Adrenal gland (tissue), 9 donors: ENCODE measurements at regions not wholly inside any gene's neighbourhood (a gene's known extent, or its start where the extent isn't known, plus 50 kb on each side); places are given as distances from the start of the nearest gene placed in this dataset.

ENCODE experiments used
- DNase-seq, 7 donors: peaks; one replicate each; pipeline ENCODE4 v3.0.0-alpha.2; 2019 to 2020
- H3K27ac ChIP-seq, 5 donors: fragments of 200-600 bp; sonication (generic) in 4 of 5; 1 replicate in 3 of 5; 2 replicates in 2 of 5; pipeline versions ENCODE4 v1.5.1 to v1.8.0; 2016 to 2020; ENCODE audit warnings: mild to moderate bottlenecking in 1 of 5
- H3K27me3 ChIP-seq: fragments of 200-600 bp; 2 replicates; pipeline ENCODE4 v1.8.0; 2021
- H3K36me3 ChIP-seq, 2 donors: fragments of 200-600 bp; replicated peaks in 1 of 2; 1 replicate in 1 of 2; 2 replicates in 1 of 2; pipeline versions ENCODE4 v1.5.1 to v1.8.0; 2018 to 2022
- H3K4me1 ChIP-seq, 2 donors: fragments of 200-600 bp; replicated peaks in 1 of 2; 1 replicate in 1 of 2; 2 replicates in 1 of 2; pipeline versions ENCODE4 v1.5.1 to v1.8.0; 2018 to 2021
- H3K4me3 ChIP-seq, 4 donors: fragments of 200-600 bp; sonication (generic) in 3 of 4; one replicate each; pipeline ENCODE4 v1.5.1; 2016 to 2018
- H3K9me3 ChIP-seq, 3 donors: fragments of 200-600 bp; sonication (generic) in 1 of 3; replicated peaks in 1 of 3; 1 replicate in 2 of 3; 2 replicates in 1 of 3; pipeline versions ENCODE4 v1.5.1 to v1.8.0; 2016 to 2021
- POLR2A ChIP-seq, 2 donors: fragments of 450-650 bp; IDR thresholded peaks; one replicate each; pipeline ENCODE4 v1.6.1; 2017; ENCODE audit warnings: antibody characterized with exemption in 2 of 2, mild to moderate bottlenecking in 2 of 2, moderate library complexity in 1 of 2
- WGBS, 4 donors: extraction: QIAGEN DNeasy Blood & Tissue Kit in 2 of 4; methylation state at CpG; one replicate each; pipeline versions ENCODE4 v1.1.5 to v1.1.7; 2013 to 2017; 5-methylcytosine and 5-hydroxymethylcytosine counted together
- intact Hi-C, 2 donors: fragments of 100-400 bp; cut with DNase I; formaldehyde crosslinking; loops; one replicate each; pipeline versions ENCODE4 v1.14.1 to v1.15.0; 2022 to 2023
- TF ChIP-seq, protein P1 (sequence below), 6 experiments: fragments of 450-650 bp in 4 of 6; fragments of 200-600 bp in 2 of 6; sonication (generic) in 1 of 6; IDR thresholded peaks; 1 replicate in 5 of 6; 2 replicates in 1 of 6; pipeline versions ENCODE4 v1.5.1 to v1.8.0; 2016 to 2021; ENCODE audit warnings: antibody characterized with exemption in 6 of 6, mild to moderate bottlenecking in 2 of 6, moderate library complexity in 1 of 6
- donor health status: healthy with polysubstance abuse.
- donor health status: Bipolar disorder and iron deficiency.
- donor health status: DM: yes; HTN: yes; CAD: no.
- donor health status: DM: no; HTN: no; CAD: no.
- donor health status: DM: no; HTN: no; CAD: no.

DNA sequence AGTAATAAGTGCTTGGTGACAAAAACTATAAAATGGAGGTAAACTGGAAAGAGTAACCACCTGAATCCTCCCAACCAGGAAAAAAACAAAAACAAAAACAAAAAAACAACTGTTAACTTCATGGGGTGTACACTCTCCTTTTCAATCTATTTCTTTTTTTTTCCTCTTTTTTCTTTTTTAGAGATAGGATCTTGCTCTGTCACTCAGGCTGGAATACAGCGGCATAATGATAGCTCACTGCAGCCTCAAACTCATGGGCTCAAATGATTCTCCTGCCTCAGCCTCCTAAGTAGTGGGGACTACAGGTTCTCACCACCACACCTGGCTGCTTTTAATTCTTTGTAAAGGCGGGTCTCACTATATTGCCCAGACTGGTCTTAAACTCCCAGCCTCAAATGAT, 76.8 kb downstream of the PHLDA1 start:
- no peaks in the 10 kb centered on the region for H3K36me3 ChIP-seq
- no peak for DNase-seq
- TF ChIP-seq, protein P1, sequence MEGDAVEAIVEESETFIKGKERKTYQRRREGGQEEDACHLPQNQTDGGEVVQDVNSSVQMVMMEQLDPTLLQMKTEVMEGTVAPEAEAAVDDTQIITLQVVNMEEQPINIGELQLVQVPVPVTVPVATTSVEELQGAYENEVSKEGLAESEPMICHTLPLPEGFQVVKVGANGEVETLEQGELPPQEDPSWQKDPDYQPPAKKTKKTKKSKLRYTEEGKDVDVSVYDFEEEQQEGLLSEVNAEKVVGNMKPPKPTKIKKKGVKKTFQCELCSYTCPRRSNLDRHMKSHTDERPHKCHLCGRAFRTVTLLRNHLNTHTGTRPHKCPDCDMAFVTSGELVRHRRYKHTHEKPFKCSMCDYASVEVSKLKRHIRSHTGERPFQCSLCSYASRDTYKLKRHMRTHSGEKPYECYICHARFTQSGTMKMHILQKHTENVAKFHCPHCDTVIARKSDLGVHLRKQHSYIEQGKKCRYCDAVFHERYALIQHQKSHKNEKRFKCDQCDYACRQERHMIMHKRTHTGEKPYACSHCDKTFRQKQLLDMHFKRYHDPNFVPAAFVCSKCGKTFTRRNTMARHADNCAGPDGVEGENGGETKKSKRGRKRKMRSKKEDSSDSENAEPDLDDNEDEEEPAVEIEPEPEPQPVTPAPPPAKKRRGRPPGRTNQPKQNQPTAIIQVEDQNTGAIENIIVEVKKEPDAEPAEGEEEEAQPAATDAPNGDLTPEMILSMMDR (IDR thresholded peaks at IDR 0.05): no peak
- TF ChIP-seq POLR2A (IDR thresholded peaks at IDR 0.05): no peak
- no peak overlapping the region for H3K4me3 ChIP-seq
- 95 to 100% (median 98%) methylated on average over 2 of the region's 2 CpGs for WGBS, 4 donors
- H3K9me3 ChIP-seq: no peaks in the 10 kb centered on the region
- intact Hi-C loops: no loop called here
- H3K4me1 ChIP-seq: peaks cover 10 to 32% of the 10 kb centered on the region in 2 donors
- no peak overlapping the region for H3K27ac ChIP-seq
- H3K27me3 ChIP-seq: no peaks in the 10 kb centered on the region

DNA sequence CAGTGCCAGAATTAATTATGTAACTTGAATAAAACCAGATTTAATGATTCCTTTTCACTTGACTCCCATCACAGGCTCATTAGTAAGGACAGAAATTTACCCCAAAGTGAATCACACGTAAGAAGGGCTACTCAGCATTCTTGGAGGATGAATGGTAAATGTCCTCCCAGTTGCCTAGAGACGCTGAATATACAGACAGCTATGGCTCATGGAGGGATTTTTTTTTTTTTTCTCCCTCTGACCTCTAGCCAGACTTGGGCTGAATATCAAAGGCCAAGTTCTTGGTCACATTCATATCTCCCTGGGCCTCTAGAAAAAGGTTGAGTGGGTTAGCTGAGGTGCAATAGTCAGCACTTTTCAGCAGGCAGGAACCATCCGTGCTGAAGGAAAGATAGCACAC, 77.5 kb downstream of the PHLDA1 start:
- Histone ChIP-seq H3K4me1 (peaks cover 10 to 27% of the 10 kb centered on the region in 2 donors), H3K27me3 (no peaks in the 10 kb centered on the region), H3K36me3 (no peaks in the 10 kb centered on the region), H3K27ac (peak overlapping the region in 3 of 5 donors; percentile 1 to 32 (median 7)), H3K4me3 (no peak overlapping the region), H3K9me3 (no peaks in the 10 kb centered on the region)
- 31 to 43% (median 38%) methylated on average over 3 of the region's 3 CpGs for WGBS, 4 donors
- DNase-seq: peak in 3 of 7 donors; percentile 19 to 42 (median 20)
- TF ChIP-seq POLR2A (IDR thresholded peaks at IDR 0.05): no peak
- TF ChIP-seq, protein P1 (IDR thresholded peaks at IDR 0.05): no peak
- intact Hi-C loops: no loop called here

DNA sequence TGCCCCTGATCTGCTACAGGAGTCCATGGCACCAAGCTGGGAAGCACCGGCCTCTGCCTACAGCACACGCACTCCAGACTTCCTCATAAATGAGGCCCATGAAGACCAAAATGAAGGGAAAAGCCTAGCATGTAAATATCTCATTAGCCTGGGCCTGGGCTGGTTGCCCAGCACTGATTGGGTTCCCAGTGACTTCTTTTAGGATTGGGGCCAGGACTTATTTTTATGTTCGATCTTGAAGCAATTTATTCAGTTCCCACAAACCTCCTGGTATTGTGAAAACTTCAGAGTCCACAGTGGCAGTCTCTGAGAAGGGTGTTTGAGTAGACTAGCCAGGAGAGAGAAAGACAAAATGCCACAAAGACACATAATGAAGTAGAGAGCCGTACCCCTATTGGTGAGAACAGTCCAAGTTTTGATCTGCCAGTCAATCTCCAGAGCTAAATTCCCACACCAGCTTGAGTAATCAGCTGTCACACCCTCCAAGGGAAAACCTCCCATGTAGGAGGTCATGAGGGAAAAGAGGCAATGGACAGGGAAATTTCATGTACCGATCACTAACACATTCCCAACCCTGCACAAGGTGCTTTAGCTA, 78.2 kb downstream of the PHLDA1 start:
- H3K27me3 ChIP-seq: no peaks in the 10 kb centered on the region
- H3K4me1 ChIP-seq: peaks cover 10 to 27% of the 10 kb centered on the region in 2 donors
- H3K9me3 ChIP-seq: no peaks in the 10 kb centered on the region
- peak overlapping the region in 3 of 5 donors; percentile 1 to 32 (median 13) for H3K27ac ChIP-seq
- 67 to 75% (median 70%) methylated on average over 5 of the region's 5 CpGs for WGBS, 4 donors
- H3K36me3 ChIP-seq: no peaks in the 10 kb centered on the region
- DNase-seq: no peak
- no peak overlapping the region for H3K4me3 ChIP-seq
- intact Hi-C loops: no loop called here
- TF ChIP-seq, protein P1 (IDR thresholded peaks at IDR 0.05): no peak
- TF ChIP-seq POLR2A (IDR thresholded peaks at IDR 0.05): no peak

DNA sequence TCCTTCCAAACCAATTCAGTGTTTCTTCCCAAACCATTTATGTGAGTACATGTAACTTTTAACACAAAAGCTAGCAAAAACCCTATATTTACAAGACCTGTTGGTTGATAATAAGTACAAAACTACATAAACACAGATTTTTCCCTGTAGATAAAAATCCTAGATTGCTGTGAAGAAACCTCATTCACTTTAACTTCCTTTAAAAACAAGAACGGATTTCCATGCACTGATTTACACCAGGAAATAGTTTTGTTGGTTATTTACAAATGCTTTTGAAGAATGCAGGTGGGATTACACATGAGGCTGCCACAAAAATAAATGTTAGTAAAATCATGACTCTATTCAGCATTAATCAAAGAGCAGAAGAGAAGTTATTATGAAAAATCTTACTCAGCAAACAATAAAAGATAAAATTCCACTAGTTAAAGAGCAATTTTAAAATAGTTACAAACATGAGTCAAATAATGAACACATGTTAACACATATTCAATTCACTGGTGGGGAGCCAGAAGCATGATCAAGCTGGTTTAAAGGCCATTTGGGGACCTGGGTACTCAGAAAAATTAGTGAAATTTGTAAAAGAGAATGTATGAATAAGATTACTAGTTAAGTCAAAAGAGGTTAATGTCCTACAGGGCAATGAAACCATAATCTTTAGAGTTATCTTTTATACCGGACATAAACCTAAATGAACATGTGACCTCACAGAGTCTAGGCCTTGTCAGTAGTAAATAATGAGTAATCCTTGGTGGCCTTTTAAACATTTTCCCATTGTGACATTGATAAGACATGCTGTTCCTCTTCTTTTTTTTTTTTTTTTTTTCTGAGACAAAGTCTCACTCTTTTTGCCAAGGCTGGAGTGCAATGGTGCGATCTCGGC, 79.9 kb downstream of the PHLDA1 start:
- peaks cover 10 to 27% of the 10 kb centered on the region in 2 donors for H3K4me1 ChIP-seq
- peak overlapping the region in 3 of 5 donors; percentile 14 to 53 (median 48) for H3K27ac ChIP-seq

More for the DNA sequence above, 79.9 kb downstream of the PHLDA1 start:
- no peaks in the 10 kb centered on the region for H3K36me3 ChIP-seq
- intact Hi-C loops: no loop called here
- H3K9me3 ChIP-seq: no peaks in the 10 kb centered on the region
- no peaks in the 10 kb centered on the region for H3K27me3 ChIP-seq
- H3K4me3 ChIP-seq: no peak overlapping the region
- 22 to 36% (median 26%) methylated on average over 4 of the region's 4 CpGs for WGBS, 4 donors
- TF ChIP-seq, protein P1 (IDR thresholded peaks at IDR 0.05): no peak
- no peak for TF ChIP-seq POLR2A (IDR thresholded peaks at IDR 0.05)
- DNase-seq: peak in 2 of 7 donors; percentile 32 to 42
